DOHH2 (cell line): ENCODE measurements at regions not wholly inside any gene's neighbourhood (a gene's known extent, or its start where the extent isn't known, plus 50 kb on each side); places are given as distances from the start of the nearest gene placed in this dataset.

Source experiments
- H3F3A ChIP-seq: fragments of 200-600 bp; sonication (generic), shearing (Covaris generic); 2 replicates; pipeline ENCODE4 v1.6.0; 2016; ENCODE audit warnings: antibody characterized with exemption, mild to moderate bottlenecking; ENCODE audit not compliant: control insufficient read depth, insufficient read depth
- H3K27ac ChIP-seq: fragments of 200-600 bp; sonication (generic); 2 replicates; pipeline ENCODE4 v1.5.1; 2014; ENCODE audit warnings: low read depth, mild to moderate bottlenecking, low read length, moderate library complexity
- H3K27me3 ChIP-seq: fragments of 200-600 bp; sonication (generic); 2 replicates; pipeline ENCODE4 v1.6.1; 2014; ENCODE audit warnings: mild to moderate bottlenecking, low read length, mixed read lengths; ENCODE audit not compliant: control insufficient read depth
- H3K36me3 ChIP-seq: fragments of 200-600 bp; sonication (generic); 2 replicates; pipeline ENCODE4 v1.6.1; 2014; ENCODE audit warnings: mild to moderate bottlenecking, low read length, moderate library complexity, mixed read lengths; ENCODE audit not compliant: control insufficient read depth
- H3K4me1 ChIP-seq: fragments of 200-600 bp; sonication (generic); 2 replicates; pipeline ENCODE4 v1.6.1; 2014; ENCODE audit warnings: mild to moderate bottlenecking, low read length, mixed read lengths; ENCODE audit not compliant: control insufficient read depth
- H3K4me2 ChIP-seq: fragments of 200-600 bp; sonication (generic); 2 replicates; pipeline ENCODE4 v1.6.0; 2014; ENCODE audit warnings: mild to moderate bottlenecking, low read length, moderate library complexity
- H3K4me3 ChIP-seq: fragments of 200-600 bp; sonication (generic); 2 replicates; pipeline ENCODE4 v1.5.1; 2014; ENCODE audit warnings: mild to moderate bottlenecking, low read length, mixed read lengths
- H3K79me2 ChIP-seq: fragments of 200-600 bp; sonication (generic); 2 replicates; pipeline ENCODE4 v1.6.1; 2014; ENCODE audit warnings: mild to moderate bottlenecking, low read length, mixed read lengths; ENCODE audit not compliant: control insufficient read depth
- H3K9me2 ChIP-seq: fragments of 200-600 bp; sonication (generic); replicated peaks from 2 replicates; pipeline ENCODE4 v1.6.1; 2014; ENCODE audit warnings: mild to moderate bottlenecking, low read length, mixed read lengths; ENCODE audit not compliant: control insufficient read depth
- H3K9me3 ChIP-seq: fragments of 200-600 bp; sonication (generic); 2 replicates; pipeline ENCODE4 v1.6.1; 2014; ENCODE audit warnings: antibody characterized with exemption, low read length, mixed read lengths; ENCODE audit not compliant: control insufficient read depth, insufficient read depth
- H4K20me1 ChIP-seq: fragments of 200-600 bp; sonication (generic); 2 replicates; pipeline ENCODE4 v1.6.0; 2014; ENCODE audit warnings: low read depth, mild to moderate bottlenecking, antibody characterized with exemption, low read length, moderate library complexity; ENCODE audit not compliant: control insufficient read depth, insufficient read depth
- EZH2phosphoT487 ChIP-seq: fragments of 200-600 bp; sonication (generic); IDR thresholded peaks from 2 replicates; pipeline ENCODE4 v1.6.1; 2017; ENCODE audit warnings: borderline replicate concordance, mild to moderate bottlenecking, antibody characterized with exemption, low read length, moderate library complexity, mixed read lengths
- TF ChIP-seq, protein P1 (sequence below): fragments of 200-600 bp; sonication (generic); IDR thresholded peaks from one replicate; pipeline ENCODE4 v1.5.1; 2014; ENCODE audit warnings: antibody characterized with exemption, mild to moderate bottlenecking, low read depth, low read length; ENCODE audit not compliant: poor library complexity, severe bottlenecking

DNA sequence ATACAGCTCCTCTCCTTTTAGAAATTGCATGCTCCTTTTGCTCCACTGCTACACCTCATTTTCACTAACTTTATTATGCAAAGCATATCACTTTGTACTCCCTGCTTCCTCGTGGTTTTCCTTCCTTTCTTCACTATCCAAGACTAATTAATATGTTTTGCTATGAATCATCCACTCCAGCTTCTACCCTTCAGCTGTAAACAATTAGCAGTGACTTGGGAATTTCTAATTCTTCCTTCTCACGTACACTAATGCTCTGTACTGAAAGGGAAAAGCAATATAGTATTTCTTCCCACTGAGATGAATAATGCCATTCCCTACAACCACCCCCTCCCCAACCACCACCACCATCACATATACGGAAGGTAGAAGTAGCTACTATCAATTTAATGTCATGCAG is 1917.0 kb downstream of the MRPL39 start:
- H3K4me2 ChIP-seq: no peak overlapping the region
- no peak overlapping the region for H3K27ac ChIP-seq
- no peaks in the 10 kb centered on the region for H3K79me2 ChIP-seq
- no peaks in the 10 kb centered on the region for H4K20me1 ChIP-seq
- H3K9me3 ChIP-seq: no peaks in the 10 kb centered on the region
- no peaks in the 10 kb centered on the region for H3K36me3 ChIP-seq
- H3F3A ChIP-seq: no peaks in the 10 kb centered on the region
- H3K27me3 ChIP-seq: no peaks in the 10 kb centered on the region
- no peaks in the 10 kb centered on the region for H3K4me1 ChIP-seq
- H3K9me2 ChIP-seq: no peaks in the 10 kb centered on the region
- TF ChIP-seq, protein P1, sequence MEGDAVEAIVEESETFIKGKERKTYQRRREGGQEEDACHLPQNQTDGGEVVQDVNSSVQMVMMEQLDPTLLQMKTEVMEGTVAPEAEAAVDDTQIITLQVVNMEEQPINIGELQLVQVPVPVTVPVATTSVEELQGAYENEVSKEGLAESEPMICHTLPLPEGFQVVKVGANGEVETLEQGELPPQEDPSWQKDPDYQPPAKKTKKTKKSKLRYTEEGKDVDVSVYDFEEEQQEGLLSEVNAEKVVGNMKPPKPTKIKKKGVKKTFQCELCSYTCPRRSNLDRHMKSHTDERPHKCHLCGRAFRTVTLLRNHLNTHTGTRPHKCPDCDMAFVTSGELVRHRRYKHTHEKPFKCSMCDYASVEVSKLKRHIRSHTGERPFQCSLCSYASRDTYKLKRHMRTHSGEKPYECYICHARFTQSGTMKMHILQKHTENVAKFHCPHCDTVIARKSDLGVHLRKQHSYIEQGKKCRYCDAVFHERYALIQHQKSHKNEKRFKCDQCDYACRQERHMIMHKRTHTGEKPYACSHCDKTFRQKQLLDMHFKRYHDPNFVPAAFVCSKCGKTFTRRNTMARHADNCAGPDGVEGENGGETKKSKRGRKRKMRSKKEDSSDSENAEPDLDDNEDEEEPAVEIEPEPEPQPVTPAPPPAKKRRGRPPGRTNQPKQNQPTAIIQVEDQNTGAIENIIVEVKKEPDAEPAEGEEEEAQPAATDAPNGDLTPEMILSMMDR: no peak
- TF ChIP-seq EZH2phosphoT487: no peak
- H3K4me3 ChIP-seq: no peak overlapping the region

GRCh38 chr21:23686737-23687523 is 1920.4 kb downstream of the MRPL39 start:
- H3F3A ChIP-seq: no peaks in the 10 kb centered on the region
- no peaks in the 10 kb centered on the region for H3K9me3 ChIP-seq
- H3K36me3 ChIP-seq: no peaks in the 10 kb centered on the region
- no peaks in the 10 kb centered on the region for H3K27me3 ChIP-seq
- no peaks in the 10 kb centered on the region for H3K9me2 ChIP-seq
- no peak overlapping the region for H3K4me3 ChIP-seq
- H3K4me1 ChIP-seq: no peaks in the 10 kb centered on the region
- no peak overlapping the region for H3K4me2 ChIP-seq
- no peak for TF ChIP-seq EZH2phosphoT487
- TF ChIP-seq, protein P1: no peak
- no peak overlapping the region for H3K27ac ChIP-seq
- H3K79me2 ChIP-seq: no peaks in the 10 kb centered on the region
- no peaks in the 10 kb centered on the region for H4K20me1 ChIP-seq

- no peaks in the 10 kb centered on the region for H3K9me3 ChIP-seq
- no peak overlapping the region for H3K4me2 ChIP-seq
- H3K27ac ChIP-seq: no peak overlapping the region
- H3K36me3 ChIP-seq: no peaks in the 10 kb centered on the region
- H3K4me3 ChIP-seq: no peak overlapping the region
- no peak for TF ChIP-seq EZH2phosphoT487
- TF ChIP-seq, protein P1: no peak
- no peaks in the 10 kb centered on the region for H4K20me1 ChIP-seq
- H3K4me1 ChIP-seq: no peaks in the 10 kb centered on the region
- no peaks in the 10 kb centered on the region for H3F3A ChIP-seq
- no peaks in the 10 kb centered on the region for H3K79me2 ChIP-seq
- no peaks in the 10 kb centered on the region for H3K9me2 ChIP-seq
- H3K27me3 ChIP-seq: no peaks in the 10 kb centered on the region
Observed at GRCh38 chr21:23684431-23684830, 1922.8 kb downstream of the MRPL39 start.
